Neutrophil (primary cell): ENCODE measurements at regions not wholly inside any gene's neighbourhood (a gene's known extent, or its start where the extent isn't known, plus 50 kb on each side); places are given as distances from the start of the nearest gene placed in this dataset.

ENCODE experiments used
- H3K27ac ChIP-seq: fragments of 200-600 bp; sonication (generic); 2 replicates; pipeline ENCODE4 v1.5.1; 2016; ENCODE audit warnings: mild to moderate bottlenecking, moderate library complexity
- H3K27me3 ChIP-seq: fragments of 200-600 bp; sonication (generic); 2 replicates; pipeline ENCODE4 v1.6.0; 2016; ENCODE audit warnings: mild to moderate bottlenecking
- H3K36me3 ChIP-seq: fragments of 200-600 bp; sonication (generic); 2 replicates; pipeline ENCODE4 v1.5.1; 2017
- H3K4me1 ChIP-seq, 2 experiments: fragments of 200-600 bp in 1 of 2; sonication (generic) in 1 of 2; 1 replicate in 1 of 2; 2 replicates in 1 of 2; pipeline versions ENCODE4 v1.5.1 to v1.6.1; 2013 to 2016; ENCODE audit warnings: low read depth in 1 of 2, low read length in 1 of 2, mild to moderate bottlenecking in 1 of 2, moderate library complexity in 1 of 2; ENCODE audit not compliant: control insufficient read depth in 1 of 2, insufficient read depth in 1 of 2
- H3K4me3 ChIP-seq, 2 experiments: fragments of 200-600 bp in 1 of 2; sonication (generic) in 1 of 2; 1 replicate in 1 of 2; 2 replicates in 1 of 2; pipeline ENCODE4 v1.5.1; 2013 to 2016; ENCODE audit warnings: low read depth in 1 of 2, low read length in 1 of 2, mild to moderate bottlenecking in 1 of 2, moderate library complexity in 1 of 2
- H3K9me3 ChIP-seq: fragments of 200-600 bp; sonication (generic); 2 replicates; pipeline ENCODE4 v1.5.1; 2016
- TF ChIP-seq, protein P1 (sequence below): fragments of 200-600 bp; sonication (generic); IDR thresholded peaks from 2 replicates; pipeline ENCODE4 v1.5.1; 2016; ENCODE audit warnings: antibody characterized with exemption

DNA sequence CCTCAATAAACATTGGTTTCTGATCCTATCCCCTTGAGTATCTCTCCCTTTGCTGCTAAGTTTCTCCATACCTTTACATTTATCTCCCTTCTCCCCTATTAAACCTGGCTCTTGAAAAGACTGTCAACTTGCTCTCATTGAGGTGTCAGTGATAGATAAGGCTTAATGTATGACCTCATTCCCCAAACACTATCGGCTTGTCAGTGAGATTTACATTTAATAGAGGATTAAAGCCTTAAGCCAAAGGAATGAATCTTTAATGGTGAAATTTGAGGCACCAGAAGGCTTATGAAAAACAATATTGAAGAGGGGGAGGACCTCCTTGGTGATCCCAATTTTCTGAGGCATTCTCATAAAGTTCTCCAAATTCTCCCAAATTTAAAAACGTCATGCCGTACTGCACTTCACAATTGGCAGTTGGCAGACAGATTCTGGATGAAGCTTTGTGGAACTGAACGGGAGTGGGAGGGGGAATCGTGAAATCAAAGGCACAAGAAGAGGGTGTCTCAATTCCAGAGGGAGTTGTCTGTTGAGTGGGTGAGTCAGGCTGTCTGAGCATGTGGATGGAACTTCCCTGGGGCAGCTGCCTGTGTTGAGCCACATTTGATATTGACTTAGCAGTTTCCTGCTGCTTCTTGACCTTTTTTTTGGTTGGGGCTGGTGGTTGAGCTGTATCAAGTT lies 478.8 kb downstream of the NPIPA7 start:
- H3K9me3 ChIP-seq = no peaks in the 10 kb centered on the region
- TF ChIP-seq, protein P1, sequence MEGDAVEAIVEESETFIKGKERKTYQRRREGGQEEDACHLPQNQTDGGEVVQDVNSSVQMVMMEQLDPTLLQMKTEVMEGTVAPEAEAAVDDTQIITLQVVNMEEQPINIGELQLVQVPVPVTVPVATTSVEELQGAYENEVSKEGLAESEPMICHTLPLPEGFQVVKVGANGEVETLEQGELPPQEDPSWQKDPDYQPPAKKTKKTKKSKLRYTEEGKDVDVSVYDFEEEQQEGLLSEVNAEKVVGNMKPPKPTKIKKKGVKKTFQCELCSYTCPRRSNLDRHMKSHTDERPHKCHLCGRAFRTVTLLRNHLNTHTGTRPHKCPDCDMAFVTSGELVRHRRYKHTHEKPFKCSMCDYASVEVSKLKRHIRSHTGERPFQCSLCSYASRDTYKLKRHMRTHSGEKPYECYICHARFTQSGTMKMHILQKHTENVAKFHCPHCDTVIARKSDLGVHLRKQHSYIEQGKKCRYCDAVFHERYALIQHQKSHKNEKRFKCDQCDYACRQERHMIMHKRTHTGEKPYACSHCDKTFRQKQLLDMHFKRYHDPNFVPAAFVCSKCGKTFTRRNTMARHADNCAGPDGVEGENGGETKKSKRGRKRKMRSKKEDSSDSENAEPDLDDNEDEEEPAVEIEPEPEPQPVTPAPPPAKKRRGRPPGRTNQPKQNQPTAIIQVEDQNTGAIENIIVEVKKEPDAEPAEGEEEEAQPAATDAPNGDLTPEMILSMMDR = no peak

DNA sequence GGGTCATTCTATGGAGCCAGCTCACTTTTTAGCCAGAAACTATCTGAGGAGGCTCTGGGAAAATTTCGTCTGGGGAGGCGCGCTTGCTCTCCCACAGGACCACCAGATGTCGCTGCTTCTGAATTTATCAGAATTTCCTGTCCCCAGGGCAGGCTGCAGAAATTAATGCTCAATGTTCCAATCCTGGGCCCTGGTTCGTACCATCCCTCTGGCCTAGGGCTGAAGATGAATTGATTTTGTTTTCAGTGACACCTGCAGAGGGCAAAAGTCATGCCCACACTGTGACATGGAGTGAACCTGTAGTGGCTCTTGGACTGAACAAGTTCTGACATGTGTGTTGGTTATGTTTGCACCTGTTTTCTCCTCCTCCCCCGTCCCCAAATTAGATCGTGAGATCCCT lies 482.6 kb downstream of the NPIPA7 start:
- H3K36me3 ChIP-seq = no peaks in the 10 kb centered on the region
- no peaks in the 10 kb centered on the region for H3K9me3 ChIP-seq
- no peak overlapping the region for H3K27ac ChIP-seq
- H3K27me3 ChIP-seq = peaks cover 4% of the 10 kb centered on the region
- H3K4me1 ChIP-seq = no peaks in the 10 kb centered on the region
- H3K4me3 ChIP-seq = no peak overlapping the region
- TF ChIP-seq, protein P1 = no peak

More for the DNA sequence above, 478.8 kb downstream of the NPIPA7 start:
- Histone ChIP-seq H3K27ac (no peak overlapping the region), H3K4me1 (no peaks in the 10 kb centered on the region), H3K27me3 (peaks cover 4% of the 10 kb centered on the region), H3K4me3 (no peak overlapping the region), H3K36me3 (no peaks in the 10 kb centered on the region)

DNA sequence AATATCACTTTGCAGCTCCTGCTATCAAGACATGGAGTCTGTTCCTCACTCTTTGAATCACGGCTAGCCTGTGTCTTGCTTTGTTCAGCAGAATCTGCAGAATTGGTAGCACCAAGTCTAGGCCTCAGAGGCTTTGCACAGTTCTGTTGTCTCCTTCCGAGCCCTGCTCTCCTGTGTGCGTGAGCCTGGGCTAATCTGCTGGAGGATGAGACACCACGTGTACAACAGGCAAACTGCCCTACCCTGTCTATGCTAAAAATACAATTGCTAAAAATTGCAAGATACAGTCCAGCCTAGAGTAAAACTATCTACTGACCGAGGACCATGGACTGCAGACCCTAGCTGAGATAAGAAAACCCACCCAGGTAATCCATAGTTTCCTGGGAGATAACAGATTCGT lies 484.7 kb downstream of the NPIPA7 start:
- TF ChIP-seq, protein P1 = no peak
- no peaks in the 10 kb centered on the region for H3K4me1 ChIP-seq
- no peak overlapping the region for H3K27ac ChIP-seq
- peaks cover 4% of the 10 kb centered on the region for H3K27me3 ChIP-seq
- H3K36me3 ChIP-seq = no peaks in the 10 kb centered on the region
- no peak overlapping the region for H3K4me3 ChIP-seq
- H3K9me3 ChIP-seq = no peaks in the 10 kb centered on the region

DNA sequence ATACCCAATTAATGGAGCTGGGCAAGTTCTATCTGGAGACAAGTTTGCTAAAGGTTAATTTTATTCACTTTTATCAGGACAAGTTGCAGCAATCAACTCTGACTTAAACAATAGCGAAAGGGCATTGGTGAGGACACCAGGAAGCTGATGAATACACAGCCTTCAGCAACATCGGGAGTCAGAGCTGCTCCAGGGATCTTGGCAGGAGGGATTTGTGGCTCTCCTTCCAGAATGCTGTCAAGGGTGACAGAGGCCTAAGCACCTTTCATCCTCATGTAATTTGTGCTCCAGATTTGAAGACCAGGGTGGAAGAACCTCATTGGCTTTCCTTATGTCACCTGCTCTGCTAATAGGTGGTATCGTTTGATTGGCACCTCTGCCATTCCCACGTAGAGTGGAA lies 485.6 kb downstream of the NPIPA7 start:
- Histone ChIP-seq H3K4me3 (no peak overlapping the region), H3K36me3 (no peaks in the 10 kb centered on the region), H3K27ac (no peak overlapping the region), H3K9me3 (no peaks in the 10 kb centered on the region), H3K27me3 (no peaks in the 10 kb centered on the region), H3K4me1 (no peaks in the 10 kb centered on the region)
- TF ChIP-seq, protein P1 = no peak

DNA sequence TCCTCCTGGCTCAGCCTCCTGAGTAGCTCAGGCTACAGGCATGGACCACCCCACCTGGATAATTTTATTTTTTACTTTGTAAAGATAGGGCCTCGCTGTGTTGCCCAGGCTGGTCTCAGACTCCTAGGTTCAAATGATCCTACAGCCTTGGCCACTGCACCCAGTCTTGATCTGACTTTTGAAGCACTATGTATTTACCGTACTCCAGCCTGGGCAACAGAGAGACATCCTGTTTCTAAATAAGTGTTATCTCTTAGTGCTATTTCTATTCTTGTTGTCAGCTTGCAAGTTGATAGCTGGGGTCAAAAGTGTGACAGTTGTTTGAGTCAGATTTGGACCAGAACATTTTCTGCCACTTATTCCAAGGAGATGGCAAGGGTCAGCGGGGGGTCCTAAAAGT lies 486.4 kb downstream of the NPIPA7 start:
- Histone ChIP-seq H3K4me1 (no peaks in the 10 kb centered on the region), H3K36me3 (no peaks in the 10 kb centered on the region), H3K27ac (no peak overlapping the region), H3K4me3 (no peak overlapping the region), H3K9me3 (no peaks in the 10 kb centered on the region), H3K27me3 (no peaks in the 10 kb centered on the region)
- TF ChIP-seq, protein P1 = no peak
